C4-2B (cell line): ENCODE measurements at regions not wholly inside any gene's neighbourhood (a gene's known extent, or its start where the extent isn't known, plus 50 kb on each side); places are given as distances from the start of the nearest gene placed in this dataset.

Source experiments
- CTCF ChIP-seq: fragments of 450-650 bp; conservative IDR thresholded peaks from 2 replicates; pipeline ENCODE4 v1.5.1; 2017; ENCODE audit warnings: mild to moderate bottlenecking
- ZFX ChIP-seq: fragments of 450-650 bp; IDR thresholded peaks from 2 replicates; pipeline ENCODE4 v1.6.1; 2017

- TF ChIP-seq CTCF (no peak), ZFX (no peak)
These were observed 151.7 kb upstream of the HHIP start for GRCh38 chr4:144494280-144494679.
